IMR-90 (cell line): ENCODE measurements at regions not wholly inside any gene's neighbourhood (a gene's known extent, or its start where the extent isn't known, plus 50 kb on each side); places are given as distances from the start of the nearest gene placed in this dataset.

Experiments
- BHLHE40 ChIP-seq: fragments of 150-350 bp; IDR thresholded peaks from 2 replicates; pipeline ENCODE4 v1.6.1; 2016; ENCODE audit warnings: mild to moderate bottlenecking, low read depth, low read length
- CEBPB ChIP-seq: IDR thresholded peaks from 2 replicates; pipeline ENCODE4 v1.6.1; 2012; ENCODE audit warnings: low read depth, low read length, improper control_type of control experiment
- FOS ChIP-seq: fragments of 150-350 bp; IDR thresholded peaks from 2 replicates; pipeline ENCODE4 v1.6.1; 2016; ENCODE audit warnings: low read depth, low read length
- MAZ ChIP-seq: IDR thresholded peaks from 2 replicates; pipeline ENCODE4 v1.6.1; 2012; ENCODE audit warnings: low read depth, mild to moderate bottlenecking, low read length, improper control_type of control experiment, moderate library complexity, borderline replicate concordance
- POLR2A ChIP-seq: IDR thresholded peaks from 2 replicates; pipeline ENCODE4 v1.6.1; 2012; ENCODE audit warnings: mild to moderate bottlenecking, low read depth, low read length
- RAD21 ChIP-seq: IDR thresholded peaks from 2 replicates; pipeline ENCODE4 v1.6.1; 2012; ENCODE audit warnings: low read length, improper control_type of control experiment
- RCOR1 ChIP-seq: IDR thresholded peaks from 2 replicates; pipeline ENCODE4 v1.6.1; 2012; ENCODE audit warnings: mild to moderate bottlenecking, low read length, improper control_type of control experiment; ENCODE audit not compliant: insufficient replicate concordance
- SMC3 ChIP-seq: fragments of 150-350 bp; IDR thresholded peaks from 2 replicates; pipeline ENCODE4 v1.6.1; 2016; ENCODE audit warnings: low read depth, mild to moderate bottlenecking, antibody characterized with exemption, low read length, moderate library complexity
- TF ChIP-seq, protein P1 (sequence below): conservative IDR thresholded peaks from 2 replicates; pipeline ENCODE4 v1.5.1; 2012; ENCODE audit warnings: mild to moderate bottlenecking, low read depth, low read length, improper control_type of control experiment
- TF ChIP-seq, protein P2 (sequence below): fragments of 150-350 bp; IDR thresholded peaks from 2 replicates; pipeline ENCODE4 v1.6.1; 2017; ENCODE audit warnings: mild to moderate bottlenecking, antibody characterized with exemption, low read length, low read depth
- TF ChIP-seq, protein P3 (sequence below): fragments of 150-350 bp; IDR thresholded peaks from 2 replicates; pipeline ENCODE4 v1.6.1; 2016; ENCODE audit warnings: low read depth, mild to moderate bottlenecking, low read length, moderate library complexity, borderline replicate concordance

DNA sequence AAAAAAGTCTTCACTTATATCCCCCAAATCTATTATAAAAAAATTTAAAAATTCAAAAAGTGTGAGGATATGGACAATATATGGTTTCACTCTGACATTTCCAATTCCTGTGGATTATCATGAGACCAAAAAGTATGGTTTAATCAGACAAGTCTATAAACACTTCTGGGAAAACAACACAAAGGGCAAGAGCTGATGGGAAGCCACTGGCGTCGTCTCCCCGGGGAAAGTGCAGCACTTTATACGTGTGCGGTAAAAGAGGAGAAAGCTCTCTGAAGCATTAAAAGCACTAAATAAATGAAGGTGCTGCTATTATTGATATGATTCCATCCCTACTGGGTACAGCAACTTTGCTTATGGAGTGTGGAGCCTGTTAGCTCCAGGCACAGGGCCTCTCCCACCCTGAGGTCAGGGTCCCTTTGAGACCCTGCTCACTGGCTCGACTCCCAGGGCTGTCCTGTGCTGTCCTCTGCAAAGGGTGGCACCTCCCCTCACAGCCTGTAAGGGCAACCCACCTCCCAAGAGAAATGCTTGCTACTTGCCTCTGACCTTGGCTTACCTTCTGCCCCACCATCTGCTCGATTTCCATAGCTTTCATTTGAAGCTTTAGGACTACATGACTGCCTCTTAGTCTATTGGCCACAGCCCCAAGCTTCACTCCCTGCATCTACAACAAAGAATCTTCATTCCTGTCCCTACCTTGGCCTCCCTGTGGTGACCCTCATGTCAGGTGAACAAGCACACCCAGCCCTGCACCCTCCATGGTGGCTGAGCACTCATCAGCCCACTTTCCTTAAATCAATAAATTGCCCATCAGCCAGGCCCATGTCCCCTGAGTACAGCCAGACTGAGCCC, 248.6 kb downstream of the HNRNPD start:
- TF ChIP-seq, protein P1, sequence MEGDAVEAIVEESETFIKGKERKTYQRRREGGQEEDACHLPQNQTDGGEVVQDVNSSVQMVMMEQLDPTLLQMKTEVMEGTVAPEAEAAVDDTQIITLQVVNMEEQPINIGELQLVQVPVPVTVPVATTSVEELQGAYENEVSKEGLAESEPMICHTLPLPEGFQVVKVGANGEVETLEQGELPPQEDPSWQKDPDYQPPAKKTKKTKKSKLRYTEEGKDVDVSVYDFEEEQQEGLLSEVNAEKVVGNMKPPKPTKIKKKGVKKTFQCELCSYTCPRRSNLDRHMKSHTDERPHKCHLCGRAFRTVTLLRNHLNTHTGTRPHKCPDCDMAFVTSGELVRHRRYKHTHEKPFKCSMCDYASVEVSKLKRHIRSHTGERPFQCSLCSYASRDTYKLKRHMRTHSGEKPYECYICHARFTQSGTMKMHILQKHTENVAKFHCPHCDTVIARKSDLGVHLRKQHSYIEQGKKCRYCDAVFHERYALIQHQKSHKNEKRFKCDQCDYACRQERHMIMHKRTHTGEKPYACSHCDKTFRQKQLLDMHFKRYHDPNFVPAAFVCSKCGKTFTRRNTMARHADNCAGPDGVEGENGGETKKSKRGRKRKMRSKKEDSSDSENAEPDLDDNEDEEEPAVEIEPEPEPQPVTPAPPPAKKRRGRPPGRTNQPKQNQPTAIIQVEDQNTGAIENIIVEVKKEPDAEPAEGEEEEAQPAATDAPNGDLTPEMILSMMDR: no peak
- TF ChIP-seq MAZ (no peak), SMC3 (no peak), CEBPB (no peak), POLR2A (no peak), FOS (no peak), BHLHE40 (no peak), RCOR1 (no peak), RAD21 (no peak)
- TF ChIP-seq, protein P2, sequence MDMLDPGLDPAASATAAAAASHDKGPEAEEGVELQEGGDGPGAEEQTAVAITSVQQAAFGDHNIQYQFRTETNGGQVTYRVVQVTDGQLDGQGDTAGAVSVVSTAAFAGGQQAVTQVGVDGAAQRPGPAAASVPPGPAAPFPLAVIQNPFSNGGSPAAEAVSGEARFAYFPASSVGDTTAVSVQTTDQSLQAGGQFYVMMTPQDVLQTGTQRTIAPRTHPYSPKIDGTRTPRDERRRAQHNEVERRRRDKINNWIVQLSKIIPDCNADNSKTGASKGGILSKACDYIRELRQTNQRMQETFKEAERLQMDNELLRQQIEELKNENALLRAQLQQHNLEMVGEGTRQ: no peak
- TF ChIP-seq, protein P3, sequence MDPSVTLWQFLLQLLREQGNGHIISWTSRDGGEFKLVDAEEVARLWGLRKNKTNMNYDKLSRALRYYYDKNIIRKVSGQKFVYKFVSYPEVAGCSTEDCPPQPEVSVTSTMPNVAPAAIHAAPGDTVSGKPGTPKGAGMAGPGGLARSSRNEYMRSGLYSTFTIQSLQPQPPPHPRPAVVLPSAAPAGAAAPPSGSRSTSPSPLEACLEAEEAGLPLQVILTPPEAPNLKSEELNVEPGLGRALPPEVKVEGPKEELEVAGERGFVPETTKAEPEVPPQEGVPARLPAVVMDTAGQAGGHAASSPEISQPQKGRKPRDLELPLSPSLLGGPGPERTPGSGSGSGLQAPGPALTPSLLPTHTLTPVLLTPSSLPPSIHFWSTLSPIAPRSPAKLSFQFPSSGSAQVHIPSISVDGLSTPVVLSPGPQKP: no peak
